ENCODE measurements at regions not wholly inside any gene's neighbourhood (a gene's known extent, or its start where the extent isn't known, plus 50 kb on each side); places are given as distances from the start of the nearest gene placed in this dataset.

GRCh38 chr5:4777435-4777834 is 362.7 kb upstream of the ADAMTS16 start:
- intact Hi-C loops (cut with micrococcal nuclease; ENCODE audit: unreplicated experiment) = no loop called here
- POLR2A ChIA-PET = interaction anchor here (1.3 kb wide), 1 partner anchor 27 kb away, joined by 3 read pairs; no protein-coding TSS in a partner anchor
- no peaks in the 10 kb centered on the region for H3K9me3 ChIP-seq (ENCODE audit: low read length)
- CTCF ChIA-PET (ENCODE audit: unreplicated experiment) = no interaction called here
- no peak overlapping the region for H2AFZ ChIP-seq (ENCODE audit: low read length)
- no peaks in the 10 kb centered on the region for H3K4me1 ChIP-seq (ENCODE audit: insufficient read depth, low read length, poor library complexity, severe bottlenecking)
- BruUV-seq (replicated peaks) = no TSS peak
- no peaks in the 10 kb centered on the region for H3K9me2 ChIP-seq (ENCODE audit: insufficient read depth, low read length)
- H3K4me2 ChIP-seq (ENCODE audit: low read length) = no peak overlapping the region
- no peaks in the 10 kb centered on the region for H3K36me3 ChIP-seq (ENCODE audit: insufficient read depth, low read length)
- no peaks in the 10 kb centered on the region for H3K79me2 ChIP-seq (ENCODE audit: insufficient read depth, low read depth, low read length)
- no peak overlapping the region for H3K27ac ChIP-seq (ENCODE audit: low read depth, low read length, poor library complexity, severe bottlenecking)
- no peak for TF ChIP-seq CTCF (conservative IDR thresholded peaks at IDR 0.05; ENCODE audit: low read length)
- TF ChIP-seq EZH2phosphoT487 (IDR thresholded peaks at IDR 0.05; ENCODE audit: borderline replicate concordance, low read depth, low read length) = no peak
- no peak for DNase-seq (ENCODE audit: low spot score)
- no peaks in the 10 kb centered on the region for H4K20me1 ChIP-seq (ENCODE audit: insufficient read depth, low read length)
- H3K4me3 ChIP-seq (ENCODE audit: low read depth, low read length, poor library complexity, severe bottlenecking) = no peak overlapping the region

GRCh38 chr5:4780633-4781032 is 359.5 kb upstream of the ADAMTS16 start:
- no TSS peak for BruUV-seq (replicated peaks)
- Histone ChIP-seq H3K27ac (ENCODE audit: low read depth, low read length, poor library complexity, severe bottlenecking) (no peak overlapping the region), H3K36me3 (ENCODE audit: insufficient read depth, low read length) (no peaks in the 10 kb centered on the region), H3K9me2 (ENCODE audit: insufficient read depth, low read length) (no peaks in the 10 kb centered on the region), H3K9me3 (ENCODE audit: low read length) (no peaks in the 10 kb centered on the region), H3K4me2 (ENCODE audit: low read length) (no peak overlapping the region), H2AFZ (ENCODE audit: low read length) (no peak overlapping the region), H3K4me1 (ENCODE audit: insufficient read depth, low read length, poor library complexity, severe bottlenecking) (no peaks in the 10 kb centered on the region), H3K79me2 (ENCODE audit: insufficient read depth, low read depth, low read length) (no peaks in the 10 kb centered on the region), H3K4me3 (ENCODE audit: low read depth, low read length, poor library complexity, severe bottlenecking) (no peak overlapping the region), H4K20me1 (ENCODE audit: insufficient read depth, low read length) (no peaks in the 10 kb centered on the region)
- TF ChIP-seq CTCF (conservative IDR thresholded peaks at IDR 0.05; ENCODE audit: low read length) = no peak
- no peak for TF ChIP-seq EZH2phosphoT487 (IDR thresholded peaks at IDR 0.05; ENCODE audit: borderline replicate concordance, low read depth, low read length)
- ChIA-PET CTCF (ENCODE audit: unreplicated experiment) (no interaction called here), POLR2A (no interaction called here)
- DNase-seq (ENCODE audit: low spot score) = no peak
- intact Hi-C loops (cut with micrococcal nuclease; ENCODE audit: unreplicated experiment) = no loop called here

- intact Hi-C loops (cut with micrococcal nuclease; ENCODE audit: unreplicated experiment) = no loop called here
Observed at GRCh38 chr5:4781299-4781698, 358.8 kb upstream of the ADAMTS16 start.

More at GRCh38 chr5:4781299-4781698, 358.8 kb upstream of the ADAMTS16 start:
- no TSS peak for BruUV-seq (replicated peaks)
- no peak for TF ChIP-seq EZH2phosphoT487 (IDR thresholded peaks at IDR 0.05; ENCODE audit: borderline replicate concordance, low read depth, low read length)
- TF ChIP-seq CTCF (conservative IDR thresholded peaks at IDR 0.05; ENCODE audit: low read length) = no peak
- Histone ChIP-seq H3K9me3 (ENCODE audit: low read length) (no peaks in the 10 kb centered on the region), H3K9me2 (ENCODE audit: insufficient read depth, low read length) (no peaks in the 10 kb centered on the region), H3K4me3 (ENCODE audit: low read depth, low read length, poor library complexity, severe bottlenecking) (no peak overlapping the region), H3K36me3 (ENCODE audit: insufficient read depth, low read length) (no peaks in the 10 kb centered on the region), H3K27ac (ENCODE audit: low read depth, low read length, poor library complexity, severe bottlenecking) (no peak overlapping the region), H3K79me2 (ENCODE audit: insufficient read depth, low read depth, low read length) (no peaks in the 10 kb centered on the region), H3K4me1 (ENCODE audit: insufficient read depth, low read length, poor library complexity, severe bottlenecking) (no peaks in the 10 kb centered on the region), H2AFZ (ENCODE audit: low read length) (no peak overlapping the region), H4K20me1 (ENCODE audit: insufficient read depth, low read length) (no peaks in the 10 kb centered on the region), H3K4me2 (ENCODE audit: low read length) (no peak overlapping the region)
- DNase-seq (ENCODE audit: low spot score) = no peak
- CTCF ChIA-PET (ENCODE audit: unreplicated experiment) = no interaction called here
- POLR2A ChIA-PET = no interaction called here

All from OCI-LY7 (cell line).